Loucy (cell line): ENCODE measurements at regions not wholly inside any gene's neighbourhood (a gene's known extent, or its start where the extent isn't known, plus 50 kb on each side); places are given as distances from the start of the nearest gene placed in this dataset.

Source experiments
- EZH2phosphoT487 ChIP-seq: fragments of 200-600 bp; IDR thresholded peaks from 2 replicates; pipeline ENCODE4 v1.6.1; 2018; ENCODE audit warnings: antibody characterized with exemption, mild to moderate bottlenecking, moderate library complexity, borderline replicate concordance
- TF ChIP-seq, protein P1 (sequence below): fragments of 200-600 bp; sonication (generic); conservative IDR thresholded peaks from 2 replicates; pipeline ENCODE4 v1.5.1; 2014; ENCODE audit warnings: mild to moderate bottlenecking, antibody characterized with exemption, low read length

GRCh38 chr14:41277450-41277849 lies 329.2 kb upstream of the LRFN5 start:
- TF ChIP-seq, protein P1, sequence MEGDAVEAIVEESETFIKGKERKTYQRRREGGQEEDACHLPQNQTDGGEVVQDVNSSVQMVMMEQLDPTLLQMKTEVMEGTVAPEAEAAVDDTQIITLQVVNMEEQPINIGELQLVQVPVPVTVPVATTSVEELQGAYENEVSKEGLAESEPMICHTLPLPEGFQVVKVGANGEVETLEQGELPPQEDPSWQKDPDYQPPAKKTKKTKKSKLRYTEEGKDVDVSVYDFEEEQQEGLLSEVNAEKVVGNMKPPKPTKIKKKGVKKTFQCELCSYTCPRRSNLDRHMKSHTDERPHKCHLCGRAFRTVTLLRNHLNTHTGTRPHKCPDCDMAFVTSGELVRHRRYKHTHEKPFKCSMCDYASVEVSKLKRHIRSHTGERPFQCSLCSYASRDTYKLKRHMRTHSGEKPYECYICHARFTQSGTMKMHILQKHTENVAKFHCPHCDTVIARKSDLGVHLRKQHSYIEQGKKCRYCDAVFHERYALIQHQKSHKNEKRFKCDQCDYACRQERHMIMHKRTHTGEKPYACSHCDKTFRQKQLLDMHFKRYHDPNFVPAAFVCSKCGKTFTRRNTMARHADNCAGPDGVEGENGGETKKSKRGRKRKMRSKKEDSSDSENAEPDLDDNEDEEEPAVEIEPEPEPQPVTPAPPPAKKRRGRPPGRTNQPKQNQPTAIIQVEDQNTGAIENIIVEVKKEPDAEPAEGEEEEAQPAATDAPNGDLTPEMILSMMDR: no peak
- no peak for TF ChIP-seq EZH2phosphoT487
